Uterus (tissue), 3 donors: ENCODE measurements at regions not wholly inside any gene's neighbourhood (a gene's known extent, or its start where the extent isn't known, plus 50 kb on each side); places are given as distances from the start of the nearest gene placed in this dataset.
"Not testable (repeated sequence)": the region's sequence is repeated elsewhere in the genome, so short reads cannot be mapped to it uniquely, and the experiment has no call there.

ENCODE experiments used
- DNase-seq, 2 donors: peaks; one replicate each; pipeline ENCODE4 v3.0.0-alpha.2; 2019 to 2020
- H3K27ac ChIP-seq, 2 donors: fragments of 200-600 bp; sonication (generic); 1 replicate in 1 of 2; 2 replicates in 1 of 2; pipeline ENCODE4 v1.5.1; 2016 to 2018
- H3K27me3 ChIP-seq, 2 donors: fragments of 200-600 bp; sonication (generic); one replicate each; pipeline ENCODE4 v1.5.1; 2018 to 2019; ENCODE audit warnings: control low read depth in 1 of 2
- H3K36me3 ChIP-seq, 2 donors: fragments of 200-600 bp; sonication (generic); one replicate each; pipeline ENCODE4 v1.5.1; 2019; ENCODE audit warnings: control low read depth in 1 of 2
- H3K4me1 ChIP-seq, 2 donors: fragments of 200-600 bp; sonication (generic); one replicate each; pipeline ENCODE4 v1.5.1; 2018 to 2019; ENCODE audit warnings: control low read depth in 1 of 2
- H3K4me3 ChIP-seq, 2 donors: fragments of 200-600 bp; sonication (generic); 1 replicate in 1 of 2; 2 replicates in 1 of 2; pipeline ENCODE4 v1.5.1; 2018 to 2019; ENCODE audit warnings: mild to moderate bottlenecking in 1 of 2
- H3K9me3 ChIP-seq, 2 donors: fragments of 200-600 bp; sonication (generic); one replicate each; pipeline ENCODE4 v1.5.1; 2019; ENCODE audit warnings: control low read depth in 1 of 2
- CTCF ChIP-seq, 4 experiments: fragments of 200-600 bp in 2 of 4; fragments of 450-650 bp in 2 of 4; sonication (generic) in 2 of 4; IDR thresholded peaks; one replicate each; pipeline ENCODE4 v1.5.1; 2016 to 2019; ENCODE audit warnings: antibody characterized with exemption in 4 of 4, mild to moderate bottlenecking in 2 of 4, moderate library complexity in 1 of 4
- POLR2A ChIP-seq, 2 donors: fragments of 450-650 bp; IDR thresholded peaks; one replicate each; pipeline ENCODE4 v1.6.1; 2016; ENCODE audit warnings: antibody characterized with exemption in 2 of 2, mild to moderate bottlenecking in 1 of 2, moderate library complexity in 1 of 2
- intact Hi-C: fragments of 100-400 bp; cut with DNase I; formaldehyde crosslinking; loops from one replicate; pipeline ENCODE4 v1.15.1; 2023; ENCODE audit warnings: low total_unique reads
- donor health status: DM: yes; HTN: yes; CAD: no.

DNA sequence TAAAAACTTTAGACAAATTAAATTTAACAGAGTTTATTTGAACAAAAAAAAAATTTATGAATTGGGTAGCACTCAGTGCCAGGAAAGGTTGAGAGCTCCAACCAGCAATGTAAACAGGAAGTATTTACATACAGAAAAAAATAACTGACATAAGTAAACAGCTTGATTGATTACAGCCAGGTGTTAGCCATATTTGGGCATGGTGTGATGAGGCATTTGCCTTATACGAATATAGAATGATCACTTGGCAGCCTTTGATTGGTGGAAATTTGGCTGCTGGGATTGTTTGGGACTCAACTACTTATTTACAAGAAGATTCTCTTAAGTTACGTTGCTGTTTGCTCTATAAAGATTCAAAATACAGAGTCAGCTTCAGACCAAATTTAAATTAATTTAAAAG is 172.0 kb downstream of the ADAM29 start:
- Histone ChIP-seq H3K27me3 (no peaks in the 10 kb centered on the region), H3K36me3 (no peaks in the 10 kb centered on the region), H3K9me3 (no peaks in the 10 kb centered on the region), H3K4me3 (no peak overlapping the region), H3K4me1 (no peaks in the 10 kb centered on the region), H3K27ac (no peak overlapping the region)
- no peak for TF ChIP-seq CTCF (IDR thresholded peaks at IDR 0.05)
- no peak for TF ChIP-seq POLR2A (IDR thresholded peaks at IDR 0.05)
- intact Hi-C loops, result no loop called here
- DNase-seq, result no peak

- Histone ChIP-seq H3K27me3 (no peaks in the 10 kb centered on the region), H3K9me3 (peaks cover 0 to 3% of the 10 kb centered on the region in 2 donors), H3K4me3 (no peak overlapping the region), H3K36me3 (no peaks in the 10 kb centered on the region), H3K27ac (no peak overlapping the region), H3K4me1 (no peaks in the 10 kb centered on the region)
- intact Hi-C loops, result no loop called here
- no peak for DNase-seq
- TF ChIP-seq CTCF (IDR thresholded peaks at IDR 0.05) (no peak), POLR2A (IDR thresholded peaks at IDR 0.05) (no peak)
Observed at GRCh38 chr4:175091649-175092048, 173.5 kb downstream of the ADAM29 start.

DNA sequence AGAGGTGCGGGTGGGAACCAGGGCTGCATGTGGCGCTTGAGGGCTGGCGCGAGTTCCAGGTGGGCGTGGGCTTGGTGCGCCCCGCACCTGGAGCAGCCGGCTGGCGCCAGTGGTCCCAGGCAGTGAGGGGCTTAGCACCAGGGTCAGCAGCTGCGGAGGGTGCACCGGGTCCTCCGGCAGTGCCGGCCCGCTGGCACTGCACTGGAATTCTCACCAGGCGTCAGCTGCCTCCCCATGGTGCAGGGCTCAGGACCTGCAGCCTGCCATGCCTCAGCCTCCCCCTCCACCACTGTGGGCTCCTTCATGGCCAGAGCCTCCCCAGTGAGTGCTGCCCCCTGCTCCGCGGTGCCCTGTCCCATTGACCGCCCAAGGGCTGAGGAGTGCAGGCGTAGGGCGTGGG is 174.0 kb downstream of the ADAM29 start:
- intact Hi-C loops, result no loop called here
- DNase-seq, result no peak

DNA sequence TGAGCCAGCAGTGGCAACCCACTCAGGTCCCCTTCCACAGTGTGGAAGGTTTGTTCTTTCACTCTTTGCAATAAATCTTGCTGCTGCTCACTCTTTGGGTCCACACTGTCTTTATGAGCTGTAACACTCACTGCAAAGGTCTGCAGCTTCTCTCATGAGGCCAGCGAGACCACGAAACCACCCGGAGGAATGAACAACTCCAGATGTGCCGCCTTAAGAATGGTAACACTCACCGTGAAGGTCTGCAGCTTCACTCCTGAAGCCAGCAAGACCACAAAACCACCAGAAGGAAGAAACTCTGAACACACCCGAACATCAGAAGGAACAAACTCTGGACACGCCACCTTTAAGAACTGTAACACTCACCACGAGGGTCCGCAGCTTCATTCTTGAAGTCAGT is 174.9 kb downstream of the ADAM29 start:
- intact Hi-C loops, H3K36me3 ChIP-seq, H3K27ac ChIP-seq, H3K27me3 ChIP-seq, H3K9me3 ChIP-seq, H3K4me1 ChIP-seq, H3K4me3 ChIP-seq, DNase-seq: not testable (repeated sequence)

More for the DNA sequence above, 174.0 kb downstream of the ADAM29 start:
- peaks cover 0 to 4% of the 10 kb centered on the region in 2 donors for H3K9me3 ChIP-seq
- TF ChIP-seq POLR2A (IDR thresholded peaks at IDR 0.05) (no peak), CTCF (IDR thresholded peaks at IDR 0.05) (no peak)
- H3K4me3 ChIP-seq, result no peak overlapping the region
- no peaks in the 10 kb centered on the region for H3K36me3 ChIP-seq
- no peak overlapping the region for H3K27ac ChIP-seq
- no peaks in the 10 kb centered on the region for H3K4me1 ChIP-seq
- H3K27me3 ChIP-seq, result no peaks in the 10 kb centered on the region

DNA sequence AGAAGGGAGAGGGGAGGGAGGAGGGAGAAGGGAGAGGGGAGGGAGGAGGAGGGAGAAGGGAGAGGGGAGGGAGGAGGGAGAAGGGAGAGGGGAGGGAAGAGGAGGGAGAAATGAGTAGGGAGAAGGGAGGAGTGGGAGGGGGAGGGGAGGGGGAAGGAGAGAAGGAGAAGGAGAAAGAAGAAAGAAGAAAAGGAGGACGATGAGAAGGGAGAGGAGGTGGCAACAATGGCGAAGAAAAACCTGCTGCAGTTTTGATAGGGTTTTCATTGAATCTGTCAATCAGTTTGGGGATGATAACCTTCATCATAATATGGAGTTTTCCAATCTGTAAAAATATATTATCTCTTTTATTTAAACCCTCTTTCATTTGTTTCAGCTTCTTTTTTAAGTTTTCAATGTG is 185.2 kb downstream of the ADAM29 start:
- no peaks in the 10 kb centered on the region for H3K4me1 ChIP-seq
- H3K4me3 ChIP-seq, result no peak overlapping the region
- no peak overlapping the region for H3K27ac ChIP-seq
- intact Hi-C loops, result no loop called here
- TF ChIP-seq CTCF (IDR thresholded peaks at IDR 0.05), result no peak
- no peak for TF ChIP-seq POLR2A (IDR thresholded peaks at IDR 0.05)
- no peaks in the 10 kb centered on the region for H3K9me3 ChIP-seq
- DNase-seq, result no peak
- no peaks in the 10 kb centered on the region for H3K36me3 ChIP-seq
- no peaks in the 10 kb centered on the region for H3K27me3 ChIP-seq

DNA sequence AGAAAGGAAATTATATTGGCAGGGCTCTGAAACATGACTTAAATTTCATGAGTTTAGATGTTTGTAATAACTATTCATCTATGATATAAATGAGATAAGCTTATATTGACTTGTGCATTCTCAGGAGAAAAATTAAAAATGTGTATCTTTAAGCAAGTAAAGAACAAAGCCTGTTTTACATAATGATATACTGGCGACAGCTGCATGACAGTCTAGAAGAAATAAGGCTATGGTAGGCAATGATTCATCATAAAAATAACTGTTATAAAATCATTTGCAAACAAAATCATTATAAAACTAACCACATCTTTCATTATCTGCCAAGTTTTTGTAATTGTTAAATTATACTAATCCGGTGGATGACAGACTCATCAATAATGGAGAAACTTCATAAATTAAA is 188.1 kb downstream of the ADAM29 start:
- Histone ChIP-seq H3K4me1 (no peaks in the 10 kb centered on the region), H3K27me3 (no peaks in the 10 kb centered on the region), H3K36me3 (no peaks in the 10 kb centered on the region), H3K4me3 (no peak overlapping the region), H3K9me3 (peaks cover 0 to 9% of the 10 kb centered on the region in 2 donors), H3K27ac (peak overlapping the region in 1 of 2 donors; percentile 25)
- intact Hi-C loops, result no loop called here
- no peak for DNase-seq
- TF ChIP-seq CTCF (IDR thresholded peaks at IDR 0.05) (no peak), POLR2A (IDR thresholded peaks at IDR 0.05) (no peak)
